HepG2 (cell line): ENCODE measurements at regions not wholly inside any gene's neighbourhood (a gene's known extent, or its start where the extent isn't known, plus 50 kb on each side); places are given as distances from the start of the nearest gene placed in this dataset.

Experiments
- ETS1 ChIP-seq: sonication (generic); formaldehyde crosslinking; IDR thresholded peaks from 2 replicates; pipeline ENCODE4 v1.4.0; 2020; ENCODE audit warnings: missing genetic modification reagents
- GMEB1 ChIP-seq: sonication (generic); formaldehyde crosslinking; IDR thresholded peaks from 2 replicates; pipeline ENCODE4 v1.5.1; 2020; ENCODE audit warnings: missing genetic modification reagents, mild to moderate bottlenecking, borderline replicate concordance
- HIVEP1 ChIP-seq: sonication (generic); formaldehyde crosslinking; IDR thresholded peaks from 2 replicates; pipeline ENCODE4 v1.4.0; 2020; ENCODE audit warnings: mild to moderate bottlenecking, missing genetic modification reagents
- HNF4A ChIP-seq: sonication (generic); formaldehyde crosslinking; IDR thresholded peaks from 2 replicates; pipeline ENCODE4 v1.4.0; 2020; ENCODE audit warnings: missing genetic modification reagents
- MXD1 ChIP-seq: sonication (generic); formaldehyde crosslinking; IDR thresholded peaks from 2 replicates; pipeline ENCODE4 v1.4.0; 2020; ENCODE audit warnings: mild to moderate bottlenecking, missing genetic modification reagents
- NFIC ChIP-seq: IDR thresholded peaks from 2 replicates; pipeline ENCODE4 v1.6.1; 2012; ENCODE audit warnings: mild to moderate bottlenecking, low read length, inconsistent platforms
- NONO ChIP-seq, 2 experiments: fragments of 450-650 bp in 1 of 2; sonication (generic) in 1 of 2; formaldehyde crosslinking in 1 of 2; IDR thresholded peaks in 1 of 2; conservative IDR thresholded peaks in 1 of 2; 2 replicates each; pipeline versions ENCODE4 v1.6.1 to v1.8.0; 2017 to 2022; ENCODE audit warnings: mild to moderate bottlenecking in 1 of 2, missing genetic modification reagents in 1 of 2, moderate library complexity in 1 of 2
- NR2F1 ChIP-seq, 2 experiments: fragments of 450-650 bp in 1 of 2; formaldehyde crosslinking in 1 of 2; IDR thresholded peaks; 2 replicates each; pipeline versions ENCODE4 v1.5.0 to v1.6.1; 2016 to 2020; ENCODE audit warnings: mild to moderate bottlenecking in 1 of 2, missing compliant biosample characterization in 1 of 2, missing genetic modification reagents in 1 of 2, moderate library complexity in 1 of 2
- SIX4 ChIP-seq: sonication (generic); formaldehyde crosslinking; IDR thresholded peaks from 2 replicates; pipeline ENCODE4 v1.4.0; 2020; ENCODE audit warnings: missing genetic modification reagents
- SNAPC5 ChIP-seq: sonication (generic); formaldehyde crosslinking; IDR thresholded peaks from 2 replicates; pipeline ENCODE4 v1.8.1; 2023; ENCODE audit warnings: mild to moderate bottlenecking, missing genetic modification reagents, borderline replicate concordance
- ZBTB21 ChIP-seq: sonication (generic); formaldehyde crosslinking; IDR thresholded peaks from 2 replicates; pipeline ENCODE4 v1.4.0; 2020; ENCODE audit warnings: missing genetic modification reagents
- ZMYM3 ChIP-seq: sonication (generic); formaldehyde crosslinking; IDR thresholded peaks from 2 replicates; pipeline ENCODE4 v1.5.1; 2020; ENCODE audit warnings: mild to moderate bottlenecking, missing genetic modification reagents
- ZNF17 ChIP-seq: sonication (generic); formaldehyde crosslinking; IDR thresholded peaks from 2 replicates; pipeline ENCODE4 v1.5.0; 2020; ENCODE audit warnings: mild to moderate bottlenecking, missing genetic modification reagents
- ZNF543 ChIP-seq: sonication (generic); formaldehyde crosslinking; IDR thresholded peaks from 2 replicates; pipeline ENCODE4 v1.4.0; 2020; ENCODE audit warnings: mild to moderate bottlenecking, missing genetic modification reagents
- ZNF556 ChIP-seq: sonication (generic); formaldehyde crosslinking; IDR thresholded peaks from 2 replicates; pipeline ENCODE4 v1.4.0; 2020; ENCODE audit warnings: mild to moderate bottlenecking, missing genetic modification reagents, borderline replicate concordance
- ZNF564 ChIP-seq: sonication (generic); formaldehyde crosslinking; IDR thresholded peaks from 2 replicates; pipeline ENCODE4 v1.8.1; 2023; ENCODE audit warnings: mild to moderate bottlenecking, missing genetic modification reagents
- ZNF570 ChIP-seq: sonication (generic); formaldehyde crosslinking; IDR thresholded peaks from 2 replicates; pipeline ENCODE4 v1.4.0; 2020; ENCODE audit warnings: mild to moderate bottlenecking, missing genetic modification reagents, borderline replicate concordance
- ZNF790 ChIP-seq: sonication (generic); formaldehyde crosslinking; IDR thresholded peaks from 2 replicates; pipeline ENCODE4 v1.8.0; 2022; ENCODE audit warnings: missing genetic modification reagents, mild to moderate bottlenecking, borderline replicate concordance
- ZNF83 ChIP-seq: sonication (generic); formaldehyde crosslinking; IDR thresholded peaks from 2 replicates; pipeline ENCODE4 v1.4.0; 2020; ENCODE audit warnings: missing genetic modification reagents, mild to moderate bottlenecking, borderline replicate concordance
- ZNF841 ChIP-seq: sonication (generic); formaldehyde crosslinking; IDR thresholded peaks from 2 replicates; pipeline ENCODE4 v1.8.1; 2023; ENCODE audit warnings: missing genetic modification reagents, borderline replicate concordance
- TF ChIP-seq, protein P1 (sequence below): sonication (generic); formaldehyde crosslinking; IDR thresholded peaks from 2 replicates; pipeline ENCODE4 v1.9.0; 2021; ENCODE audit warnings: missing genetic modification reagents, borderline replicate concordance
- TF ChIP-seq, protein P2 (sequence below): sonication (generic); formaldehyde crosslinking; IDR thresholded peaks from 2 replicates; pipeline ENCODE4 v1.5.1; 2020; ENCODE audit warnings: missing genetic modification reagents, mild to moderate bottlenecking, borderline replicate concordance

GRCh38 chr14:54329082-54329695 lies 67.6 kb upstream of the CDKN3 start (continued):
- TF ChIP-seq, protein P1, sequence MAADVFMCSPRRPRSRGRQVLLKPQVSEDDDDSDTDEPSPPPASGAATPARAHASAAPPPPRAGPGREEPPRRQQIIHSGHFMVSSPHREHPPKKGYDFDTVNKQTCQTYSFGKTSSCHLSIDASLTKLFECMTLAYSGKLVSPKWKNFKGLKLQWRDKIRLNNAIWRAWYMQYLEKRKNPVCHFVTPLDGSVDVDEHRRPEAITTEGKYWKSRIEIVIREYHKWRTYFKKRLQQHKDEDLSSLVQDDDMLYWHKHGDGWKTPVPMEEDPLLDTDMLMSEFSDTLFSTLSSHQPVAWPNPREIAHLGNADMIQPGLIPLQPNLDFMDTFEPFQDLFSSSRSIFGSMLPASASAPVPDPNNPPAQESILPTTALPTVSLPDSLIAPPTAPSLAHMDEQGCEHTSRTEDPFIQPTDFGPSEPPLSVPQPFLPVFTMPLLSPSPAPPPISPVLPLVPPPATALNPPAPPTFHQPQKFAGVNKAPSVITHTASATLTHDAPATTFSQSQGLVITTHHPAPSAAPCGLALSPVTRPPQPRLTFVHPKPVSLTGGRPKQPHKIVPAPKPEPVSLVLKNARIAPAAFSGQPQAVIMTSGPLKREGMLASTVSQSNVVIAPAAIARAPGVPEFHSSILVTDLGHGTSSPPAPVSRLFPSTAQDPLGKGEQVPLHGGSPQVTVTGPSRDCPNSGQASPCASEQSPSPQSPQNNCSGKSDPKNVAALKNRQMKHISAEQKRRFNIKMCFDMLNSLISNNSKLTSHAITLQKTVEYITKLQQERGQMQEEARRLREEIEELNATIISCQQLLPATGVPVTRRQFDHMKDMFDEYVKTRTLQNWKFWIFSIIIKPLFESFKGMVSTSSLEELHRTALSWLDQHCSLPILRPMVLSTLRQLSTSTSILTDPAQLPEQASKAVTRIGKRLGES = no peak
- TF ChIP-seq HNF4A (CRISPR knock-in tag) (peak; percentile 49), ZNF543 (CRISPR knock-in tag) (no peak), NR2F1 (CRISPR knock-in tag; IDR thresholded peaks at IDR 0.05) (no peak), ZBTB21 (CRISPR knock-in tag) (no peak), ZMYM3 (no peak), ZNF17 (no peak), NONO (IDR thresholded peaks at IDR 0.05) (no peak), NONO (CRISPR knock-in tag; conservative IDR thresholded peaks at IDR 0.05) (no peak), HIVEP1 (CRISPR knock-in tag) (no peak), MXD1 (CRISPR knock-in tag) (no peak), ZNF83 (CRISPR knock-in tag) (no peak), ZNF556 (CRISPR knock-in tag) (no peak), ZNF570 (CRISPR knock-in tag) (no peak), ZNF841 (CRISPR knock-in tag) (no peak), ZNF790 (CRISPR knock-in tag) (no peak), ETS1 (no peak), SIX4 (0 out of 2 replicates have a peak, but pooled peaks have one; percentile 17), SNAPC5 (CRISPR knock-in tag) (no peak), NFIC (no peak), GMEB1 (CRISPR knock-in tag) (no peak), ZNF564 (CRISPR knock-in tag) (no peak)
- TF ChIP-seq, protein P2, sequence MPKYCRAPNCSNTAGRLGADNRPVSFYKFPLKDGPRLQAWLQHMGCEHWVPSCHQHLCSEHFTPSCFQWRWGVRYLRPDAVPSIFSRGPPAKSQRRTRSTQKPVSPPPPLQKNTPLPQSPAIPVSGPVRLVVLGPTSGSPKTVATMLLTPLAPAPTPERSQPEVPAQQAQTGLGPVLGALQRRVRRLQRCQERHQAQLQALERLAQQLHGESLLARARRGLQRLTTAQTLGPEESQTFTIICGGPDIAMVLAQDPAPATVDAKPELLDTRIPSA = no peak
